ENCODE measurements at regions not wholly inside any gene's neighbourhood (a gene's known extent, or its start where the extent isn't known, plus 50 kb on each side); places are given as distances from the start of the nearest gene placed in this dataset.

DNA sequence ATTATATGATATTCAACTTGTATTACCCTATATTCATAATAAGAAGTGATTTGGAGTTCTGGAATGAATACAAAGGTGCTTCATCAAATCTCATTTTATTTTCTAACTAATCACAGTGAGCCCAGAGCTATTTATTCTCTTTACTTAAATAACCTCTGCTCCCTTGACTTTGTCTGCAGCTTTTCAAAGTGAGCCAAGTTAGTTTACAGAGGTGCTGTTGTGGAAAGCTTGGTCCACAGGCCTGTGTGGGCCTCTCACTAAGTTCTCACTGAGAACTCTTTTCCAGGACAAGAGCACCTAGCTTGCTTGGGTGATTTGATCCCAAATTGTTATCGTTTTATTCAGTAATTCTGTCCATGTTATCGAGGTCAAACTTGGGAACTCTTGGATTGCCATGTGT lies 319.3 kb downstream of the RFC3 start:
- TF ChIP-seq CTCF (IDR thresholded peaks at IDR 0.05; ENCODE audit: low read depth, low read length, missing input control) (no peak), REST (IDR thresholded peaks at IDR 0.05) (no peak), ATF3 (IDR thresholded peaks at IDR 0.05) (no peak), FOXA1 (IDR thresholded peaks at IDR 0.05) (no peak), SP1 (IDR thresholded peaks at IDR 0.05) (no peak)

Data from liver (tissue), 3 donors.